SK-N-DZ (cell line): ENCODE measurements at regions not wholly inside any gene's neighbourhood (a gene's known extent, or its start where the extent isn't known, plus 50 kb on each side); places are given as distances from the start of the nearest gene placed in this dataset.
"Not testable (repeated sequence)": the region's sequence is repeated elsewhere in the genome, so short reads cannot be mapped to it uniquely, and the experiment has no call there.

ENCODE experiments used
- DNase-seq: peaks from one replicate; pipeline ENCODE4 v3.0.0-alpha.2; 2015; ENCODE audit warnings: low spot score

DNA sequence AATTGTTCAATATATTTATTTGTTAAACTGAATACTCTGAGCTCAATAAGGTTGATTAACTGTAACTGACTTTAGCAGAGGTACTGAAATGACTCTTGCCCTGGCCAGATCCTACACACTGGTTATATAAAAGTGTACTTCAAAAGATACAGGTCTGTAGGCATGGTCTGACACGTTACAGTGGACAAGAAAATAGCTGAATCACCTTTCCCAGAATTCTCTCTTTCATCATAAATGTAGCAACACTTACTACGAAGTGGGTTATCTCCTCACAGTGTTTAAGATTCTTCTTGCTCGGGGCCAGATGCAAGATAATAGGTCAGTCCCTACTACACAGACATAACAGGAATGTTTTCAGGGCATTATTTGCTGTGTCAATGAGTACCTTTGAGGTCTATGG is 107.0 kb upstream of the ZC3H15 start:
- DNase-seq, result no peak

DNA sequence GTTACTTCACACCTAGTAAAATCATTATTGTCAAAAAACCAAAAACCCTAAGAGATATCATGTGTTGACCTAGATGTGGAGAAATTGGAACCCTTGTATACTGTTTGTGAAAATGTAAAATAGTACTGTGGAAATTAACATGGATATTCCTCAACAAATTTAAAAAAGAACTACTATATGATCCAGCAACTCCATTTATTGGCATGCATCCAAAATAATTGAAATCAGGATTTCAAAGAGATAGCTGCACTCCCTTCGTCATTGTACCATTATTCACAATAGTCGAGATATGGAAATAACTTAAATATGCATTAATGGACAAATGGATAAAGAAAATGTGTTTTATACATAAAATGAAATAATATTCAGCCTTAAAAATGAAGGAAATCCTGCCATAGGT is 105.3 kb upstream of the ZC3H15 start:
- no peak for DNase-seq

DNA sequence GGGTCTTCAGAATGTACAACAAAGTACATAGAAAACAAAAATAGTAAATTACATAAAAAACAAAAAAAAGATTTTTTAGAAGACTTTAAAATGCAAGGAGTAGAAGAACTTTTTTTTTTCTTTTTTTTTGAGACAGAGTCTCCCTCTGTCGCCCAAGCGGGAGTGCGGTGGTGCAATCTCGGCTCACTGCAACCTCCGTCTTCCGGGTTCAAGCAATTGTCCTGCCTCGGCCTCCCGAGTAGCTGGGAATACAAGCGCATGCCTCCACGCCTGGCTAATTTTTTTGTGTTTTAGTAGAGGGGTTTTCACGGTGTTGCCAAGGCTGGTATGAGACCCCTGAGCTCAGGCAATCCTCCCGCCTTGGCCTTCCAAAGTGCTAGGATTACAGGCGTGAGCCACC is 104.5 kb upstream of the ZC3H15 start:
- no peak for DNase-seq

DNA sequence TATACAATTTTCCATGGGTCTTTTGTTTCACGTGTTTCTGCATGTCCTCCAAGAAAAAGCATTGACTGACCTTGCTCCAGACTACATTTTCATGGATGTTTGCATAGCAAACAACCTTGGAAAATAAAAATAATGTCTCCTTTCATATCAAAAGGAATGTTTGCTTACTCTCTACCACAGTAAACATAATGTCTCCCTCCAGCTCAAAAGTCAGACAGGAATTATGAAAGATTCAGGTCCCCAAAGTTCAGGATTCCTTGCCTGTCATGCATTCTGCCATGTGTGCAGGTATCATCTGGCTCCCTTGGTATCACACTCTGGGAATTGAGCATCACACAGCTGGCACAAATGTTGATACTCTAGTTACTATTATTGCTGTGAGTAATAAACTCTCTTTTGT is 103.1 kb upstream of the ZC3H15 start:
- DNase-seq, result no peak

DNA sequence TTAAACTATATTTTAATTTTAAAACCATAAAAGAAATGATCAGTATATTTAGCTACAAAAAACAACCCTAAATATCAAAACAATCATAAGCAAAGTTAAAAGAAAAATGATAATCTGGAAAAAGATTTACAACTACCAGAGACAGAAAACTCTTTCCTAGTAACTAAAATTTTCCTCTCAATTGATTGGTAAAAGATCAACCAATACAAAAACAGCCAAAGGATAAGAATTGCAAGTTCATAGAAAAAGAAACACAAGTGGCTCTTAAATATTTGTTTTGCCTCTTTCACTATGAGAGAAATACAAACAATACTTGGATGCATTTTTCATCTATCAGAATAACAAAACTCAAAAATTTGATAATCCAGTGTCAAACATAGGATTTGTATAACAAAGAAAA is 101.8 kb upstream of the ZC3H15 start:
- DNase-seq, result no peak

DNA sequence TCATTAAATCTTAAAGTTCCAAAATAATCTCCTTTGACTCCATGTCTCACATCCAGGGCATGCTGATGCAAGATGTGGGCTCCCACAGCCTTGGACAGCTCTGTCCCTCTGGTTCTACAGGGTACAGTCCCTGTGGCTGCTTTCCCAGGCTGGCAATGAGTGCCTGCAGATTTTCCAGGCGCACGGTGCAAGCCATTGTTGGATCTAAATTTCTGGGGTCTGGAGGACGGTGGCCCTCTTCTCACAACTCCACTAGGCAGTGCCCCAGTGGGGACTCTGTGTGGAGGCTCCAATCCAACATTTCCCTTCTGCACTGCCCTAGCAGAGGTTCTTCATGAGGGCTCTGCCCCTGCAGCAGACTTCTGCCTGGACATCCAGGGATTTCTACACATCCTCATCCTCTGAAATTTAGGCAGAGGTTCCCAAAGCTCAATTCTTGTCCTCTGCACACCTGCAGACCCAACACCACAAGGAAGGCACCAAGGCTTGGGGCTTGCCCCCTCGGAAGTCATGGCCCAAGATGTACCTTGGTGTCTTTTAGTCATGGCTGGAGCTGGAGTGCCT is 100.3 kb upstream of the ZC3H15 start:
- DNase-seq, result not testable (repeated sequence)

DNA sequence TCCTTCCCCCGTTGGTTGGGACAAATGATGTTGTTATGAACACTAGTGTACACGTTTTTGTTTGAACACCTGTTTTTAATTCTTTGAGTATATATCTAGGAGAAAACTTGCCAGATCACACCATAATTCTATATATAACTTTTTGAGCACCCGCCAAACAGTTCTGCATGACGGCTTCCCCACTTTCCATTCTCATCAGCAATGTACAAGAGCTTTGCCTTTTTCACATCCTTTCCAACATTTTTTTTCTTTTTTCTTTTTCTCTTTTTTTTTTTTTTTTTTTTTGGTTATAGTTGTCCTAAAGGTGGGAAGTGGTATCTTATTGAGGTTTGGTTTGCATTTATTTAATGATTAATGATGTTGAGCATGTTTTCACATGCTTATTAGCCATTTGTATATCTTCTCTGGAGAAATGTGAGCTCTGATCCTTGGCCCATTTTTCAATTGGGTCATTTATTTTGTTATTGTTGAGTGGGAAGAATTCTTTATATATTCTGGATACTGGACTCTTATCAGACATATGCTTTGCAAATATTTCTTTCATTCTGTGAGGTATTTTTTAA is 86.9 kb upstream of the ZC3H15 start:
- no peak for DNase-seq

DNA sequence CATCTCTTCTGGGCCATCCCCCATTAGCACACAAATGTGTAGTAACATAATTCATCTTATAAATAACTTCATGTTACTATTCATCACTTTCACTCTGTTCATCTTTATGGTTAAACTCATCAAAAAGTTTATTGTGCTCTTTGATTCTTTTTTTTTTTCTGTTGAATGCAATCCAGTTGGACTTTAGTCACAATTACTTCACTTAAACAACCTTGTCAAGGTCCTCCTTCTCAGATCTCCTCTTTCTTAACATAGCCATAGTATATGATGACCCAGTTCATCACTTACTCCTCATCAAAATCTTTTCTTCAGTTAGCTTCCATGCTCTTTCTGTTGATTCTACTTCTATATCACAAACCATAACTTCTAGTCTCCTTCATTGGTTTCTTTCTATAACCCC is 80.2 kb upstream of the ZC3H15 start:
- DNase-seq, result no peak

DNA sequence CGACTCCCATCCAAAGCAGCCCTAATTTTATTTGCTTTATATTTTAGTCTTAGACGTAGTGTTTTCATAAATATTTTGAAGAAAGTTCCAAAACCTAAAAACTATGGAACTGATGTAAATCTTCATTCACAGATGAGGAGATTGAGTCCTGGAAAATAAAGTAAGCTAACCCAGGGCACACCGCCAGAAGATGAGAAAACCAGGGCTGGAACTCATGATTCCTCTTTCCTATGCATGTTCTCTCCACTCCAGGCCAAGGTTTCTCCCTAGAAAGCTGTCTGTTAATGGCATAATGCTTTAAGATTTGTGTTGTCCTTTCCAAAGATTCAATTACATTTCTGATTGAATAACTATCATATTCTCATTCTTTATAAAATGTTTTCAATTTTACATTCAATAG is 78.4 kb upstream of the ZC3H15 start:
- no peak for DNase-seq

DNA sequence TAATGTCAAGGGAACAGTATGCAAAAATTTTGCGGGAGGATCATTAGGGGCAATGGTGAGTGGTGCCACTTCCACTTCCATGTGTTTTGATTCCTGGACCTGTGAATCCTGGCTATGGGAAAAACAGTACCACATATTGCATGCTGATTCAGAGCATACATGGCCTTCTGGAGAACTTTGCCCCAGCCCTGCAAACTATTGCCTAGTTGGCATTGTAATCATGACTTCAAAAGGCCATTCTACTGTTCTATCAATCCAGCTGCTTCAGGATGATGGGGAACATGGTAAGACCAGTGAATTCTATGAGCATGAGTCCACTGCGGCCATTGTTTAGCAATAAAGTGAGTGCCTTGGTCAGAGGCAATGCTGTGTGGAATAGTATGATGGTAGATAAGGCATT is 75.3 kb upstream of the ZC3H15 start:
- DNase-seq, result no peak

DNA sequence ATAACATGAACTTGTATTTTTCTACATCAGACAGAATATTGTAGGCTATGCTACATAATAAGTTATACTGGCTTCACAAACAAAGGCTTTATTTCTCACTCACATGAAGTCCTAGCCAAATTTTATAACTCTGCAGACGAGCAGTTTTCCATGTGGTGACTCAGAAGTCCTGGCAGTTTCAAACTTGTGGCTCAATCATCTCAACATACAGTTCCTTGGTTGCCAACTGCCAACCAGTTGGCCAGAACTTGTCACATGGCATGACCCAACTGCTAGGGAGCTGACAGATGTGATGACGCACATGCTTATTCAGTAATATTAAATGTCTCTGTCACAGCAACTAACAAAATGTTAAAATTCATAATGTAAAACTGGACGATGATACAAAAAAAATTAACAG is 63.8 kb upstream of the ZC3H15 start:
- DNase-seq, result no peak

DNA sequence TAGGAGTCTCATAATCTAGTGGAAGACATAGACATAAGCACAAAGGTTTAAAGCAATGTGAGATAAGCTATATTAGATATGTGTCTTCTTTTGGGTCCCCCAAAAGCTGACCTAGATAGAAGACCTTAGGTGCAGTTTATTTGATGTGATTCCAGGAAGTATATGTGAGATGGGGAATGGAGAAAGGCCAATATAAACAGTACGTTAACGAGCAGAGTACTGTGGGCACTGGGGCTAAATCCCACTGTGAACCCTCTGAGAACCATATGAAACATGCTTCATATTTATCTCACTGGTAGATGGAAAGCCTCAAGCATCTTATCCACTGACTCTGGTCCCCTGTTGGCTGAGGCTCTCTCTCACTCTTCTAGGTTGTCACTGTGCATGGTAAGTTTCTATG is 62.6 kb upstream of the ZC3H15 start:
- no peak for DNase-seq

DNA sequence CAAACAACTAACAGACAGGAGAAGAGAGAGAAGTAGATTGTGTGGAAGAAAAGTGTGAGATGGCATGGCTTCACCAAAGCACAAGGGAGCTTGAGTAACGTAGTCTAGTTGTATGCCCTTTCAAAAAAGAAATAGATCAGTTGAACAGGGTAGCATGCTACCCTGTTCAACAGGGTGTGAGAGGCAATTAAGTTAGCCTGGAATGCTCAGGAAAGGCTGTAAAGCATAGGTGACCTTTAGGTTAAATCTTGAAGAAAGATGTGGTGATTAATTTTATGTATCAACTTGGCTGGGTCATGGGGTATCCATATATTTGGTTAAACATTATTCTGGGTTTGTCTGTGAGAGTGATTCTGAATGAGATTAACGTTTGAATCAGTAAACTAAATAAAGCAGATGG is 61.8 kb upstream of the ZC3H15 start:
- no peak for DNase-seq

DNA sequence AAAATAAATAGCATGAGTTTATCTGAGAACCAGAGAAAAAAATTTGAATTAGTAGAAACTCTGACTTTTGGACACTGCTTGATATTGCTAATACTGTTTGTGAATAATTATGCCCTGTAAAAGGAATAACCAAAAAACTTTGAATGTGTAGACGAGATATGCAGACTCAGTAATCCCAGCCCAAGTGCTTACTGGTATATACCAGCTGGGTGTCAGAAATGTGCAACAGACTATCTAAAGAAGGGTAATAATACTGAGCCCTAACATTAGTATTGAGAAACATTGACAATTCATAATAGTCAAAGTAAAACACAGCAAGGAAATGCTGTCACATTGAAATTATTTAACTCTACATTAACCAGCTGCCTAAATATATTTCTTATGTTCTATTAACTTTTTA is 60.5 kb upstream of the ZC3H15 start:
- no peak for DNase-seq

DNA sequence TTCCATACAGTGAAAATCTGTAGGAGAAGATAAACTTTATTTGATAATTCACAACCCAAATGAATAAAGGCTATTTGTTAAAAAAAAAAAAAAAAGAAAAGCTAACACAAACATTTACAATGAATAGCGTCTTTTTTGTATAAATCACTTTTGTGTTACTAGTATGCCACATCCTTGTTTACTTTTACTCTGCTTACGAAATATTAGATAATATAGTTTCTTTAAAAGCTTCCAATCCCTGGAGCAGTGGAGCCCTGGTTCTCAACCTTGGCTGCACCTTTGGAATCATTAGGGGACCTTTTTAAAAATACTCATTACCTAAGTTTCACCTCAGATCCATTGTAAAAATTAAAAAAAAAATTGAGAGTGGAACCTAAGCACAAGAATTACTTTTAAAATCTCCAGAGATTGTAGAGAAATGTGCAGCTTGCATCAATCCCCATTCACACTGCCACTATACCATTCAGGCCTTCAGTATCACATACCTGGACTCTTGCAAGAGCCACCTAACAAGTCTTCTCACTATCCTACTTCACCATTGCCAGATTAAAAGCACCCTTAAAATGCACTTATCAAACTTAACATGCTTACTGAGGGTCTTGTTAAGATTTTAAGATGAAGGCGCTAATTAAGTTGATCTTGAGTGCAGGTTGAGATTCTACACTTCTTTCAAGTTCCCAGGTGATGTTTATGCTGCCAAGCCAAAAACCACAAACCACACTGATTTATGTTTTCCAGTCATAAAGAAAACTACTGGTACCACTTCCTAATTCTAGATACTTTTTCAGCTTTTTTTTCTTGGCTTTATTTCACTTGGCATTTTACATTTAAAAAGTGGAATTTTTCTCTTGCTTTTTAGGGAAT is 59.7 kb upstream of the ZC3H15 start:
- DNase-seq, result no peak

DNA sequence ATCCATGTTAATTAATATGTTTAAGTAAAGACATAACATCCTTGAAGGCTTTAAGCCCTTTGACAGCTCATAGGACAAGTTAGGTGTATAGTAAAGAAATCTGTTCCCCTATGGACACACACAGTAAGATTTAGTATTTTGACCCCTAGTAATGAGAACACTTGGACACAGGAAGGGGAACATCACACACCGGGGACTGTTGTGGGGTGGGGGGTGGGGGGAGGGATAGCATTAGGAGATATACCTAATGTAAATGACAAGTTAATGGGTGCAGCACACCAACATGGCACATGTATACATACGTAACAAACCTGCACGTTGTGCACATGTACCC is 59.1 kb upstream of the ZC3H15 start:
- DNase-seq, result not testable (repeated sequence)

DNA sequence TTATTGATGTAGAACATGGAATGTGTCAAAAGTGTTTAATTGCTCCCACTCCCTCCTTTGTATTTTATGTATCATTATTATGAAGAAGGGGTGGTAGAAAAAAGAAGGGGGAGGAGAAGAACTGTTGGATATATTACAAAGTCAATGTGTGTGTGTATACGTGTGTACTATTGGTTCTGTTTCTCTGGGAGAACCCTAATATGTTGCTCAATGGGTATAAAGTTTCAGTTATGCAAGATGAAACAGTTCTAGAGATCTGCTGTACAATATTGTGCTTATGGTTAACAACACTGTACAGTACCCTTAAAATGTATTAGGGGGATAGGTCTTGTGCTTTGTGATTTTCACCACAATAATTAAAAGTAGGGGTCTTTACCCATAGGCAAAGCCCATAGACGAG is 58.1 kb upstream of the ZC3H15 start:
- DNase-seq, result no peak

DNA sequence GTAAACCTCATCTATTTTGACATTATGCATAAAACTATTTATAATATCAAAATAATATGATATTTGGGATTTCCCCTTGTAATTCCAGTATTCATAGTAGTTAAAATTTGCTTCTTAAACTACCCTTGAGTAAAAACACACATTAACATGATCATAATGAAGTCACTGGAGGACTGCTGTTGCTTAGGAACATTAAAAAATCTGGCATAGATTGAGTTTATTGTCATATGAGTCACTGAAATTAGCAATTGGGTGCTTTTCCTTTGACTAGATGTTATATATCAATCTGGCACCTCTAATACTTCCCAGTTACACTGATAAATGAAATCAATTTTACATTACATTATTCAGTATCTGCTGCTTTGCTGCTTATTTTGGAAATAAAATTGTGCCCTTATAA is 57.0 kb upstream of the ZC3H15 start:
- DNase-seq, result no peak

DNA sequence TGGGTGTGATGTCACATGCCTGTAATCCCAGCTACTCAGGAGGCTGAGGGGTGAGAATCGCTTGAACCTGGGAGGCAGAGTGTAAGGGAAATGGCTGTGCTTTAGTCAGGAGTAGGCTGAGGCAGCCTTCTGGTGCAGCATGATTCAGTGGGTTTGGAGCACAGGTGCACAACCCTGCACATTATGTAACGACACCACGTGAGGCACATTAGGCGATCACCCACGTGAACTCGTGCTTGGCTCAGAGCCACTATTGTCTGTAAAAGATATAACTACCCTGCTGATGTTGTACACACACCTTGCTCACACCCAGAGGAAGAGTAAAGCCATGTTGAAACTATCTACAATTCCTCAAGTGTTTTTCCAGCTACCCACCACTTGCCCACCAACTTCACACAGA is 54.8 kb upstream of the ZC3H15 start:
- DNase-seq, result no peak

DNA sequence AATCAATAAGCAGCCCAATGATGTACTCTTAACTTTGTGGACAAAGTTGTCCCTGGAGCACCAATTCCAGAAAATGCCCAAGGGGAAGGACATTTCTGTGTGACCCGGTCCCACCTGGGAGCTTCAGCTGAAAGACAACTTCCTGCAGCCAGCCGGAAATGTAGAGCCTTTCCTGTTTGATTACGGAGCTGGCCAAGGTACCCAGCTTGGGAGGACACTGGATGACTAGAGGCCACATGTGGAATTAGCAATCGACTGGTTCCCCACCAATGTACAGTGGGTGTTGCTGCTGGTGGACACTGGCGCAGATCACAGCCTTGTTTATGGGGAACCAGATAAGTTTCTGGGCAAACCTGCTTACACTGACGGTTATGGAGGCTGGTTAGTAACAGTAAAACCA is 53.0 kb upstream of the ZC3H15 start:
- no peak for DNase-seq

DNA sequence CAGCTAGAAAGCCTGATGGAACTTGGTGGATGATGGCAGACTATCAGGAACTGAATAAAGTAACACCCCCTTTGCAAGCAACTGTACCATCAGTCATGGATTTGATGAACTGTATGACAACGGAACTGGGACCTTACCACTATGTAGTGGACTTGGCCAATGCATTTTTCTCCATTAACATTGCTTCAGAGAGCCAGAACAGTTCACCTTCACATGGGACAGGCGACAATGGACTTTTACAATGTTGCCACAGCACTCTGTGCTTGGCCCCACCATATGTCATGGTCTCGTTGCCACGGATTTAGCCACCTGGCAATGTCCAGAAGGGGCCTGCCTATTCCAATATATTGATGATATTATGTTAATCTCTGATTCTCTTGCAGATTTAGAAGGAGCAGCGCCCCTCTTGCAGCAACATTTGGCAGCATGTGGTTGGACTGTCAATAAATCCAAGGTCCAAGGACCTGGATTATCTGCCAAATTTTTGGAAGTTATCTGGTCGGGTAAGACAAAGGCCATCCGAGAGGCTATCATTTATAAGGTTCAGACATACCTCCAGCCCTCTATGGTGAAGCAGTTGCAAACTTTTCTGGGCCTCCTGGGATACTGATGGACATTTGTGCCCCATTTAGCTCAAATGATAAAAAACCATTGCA is 52.2 kb upstream of the ZC3H15 start:
- no peak for DNase-seq
